NCI-H446 treated with DMSO at 0.1 percent for 48 hours (cell line): ENCODE measurements at regions not wholly inside any gene's neighbourhood (a gene's known extent, or its start where the extent isn't known, plus 50 kb on each side); places are given as distances from the start of the nearest gene placed in this dataset.

Experiments
- DNase-seq: peaks from one replicate; lab custom pipeline; 2025; lab: John Stamatoyannopoulos, UW

DNA sequence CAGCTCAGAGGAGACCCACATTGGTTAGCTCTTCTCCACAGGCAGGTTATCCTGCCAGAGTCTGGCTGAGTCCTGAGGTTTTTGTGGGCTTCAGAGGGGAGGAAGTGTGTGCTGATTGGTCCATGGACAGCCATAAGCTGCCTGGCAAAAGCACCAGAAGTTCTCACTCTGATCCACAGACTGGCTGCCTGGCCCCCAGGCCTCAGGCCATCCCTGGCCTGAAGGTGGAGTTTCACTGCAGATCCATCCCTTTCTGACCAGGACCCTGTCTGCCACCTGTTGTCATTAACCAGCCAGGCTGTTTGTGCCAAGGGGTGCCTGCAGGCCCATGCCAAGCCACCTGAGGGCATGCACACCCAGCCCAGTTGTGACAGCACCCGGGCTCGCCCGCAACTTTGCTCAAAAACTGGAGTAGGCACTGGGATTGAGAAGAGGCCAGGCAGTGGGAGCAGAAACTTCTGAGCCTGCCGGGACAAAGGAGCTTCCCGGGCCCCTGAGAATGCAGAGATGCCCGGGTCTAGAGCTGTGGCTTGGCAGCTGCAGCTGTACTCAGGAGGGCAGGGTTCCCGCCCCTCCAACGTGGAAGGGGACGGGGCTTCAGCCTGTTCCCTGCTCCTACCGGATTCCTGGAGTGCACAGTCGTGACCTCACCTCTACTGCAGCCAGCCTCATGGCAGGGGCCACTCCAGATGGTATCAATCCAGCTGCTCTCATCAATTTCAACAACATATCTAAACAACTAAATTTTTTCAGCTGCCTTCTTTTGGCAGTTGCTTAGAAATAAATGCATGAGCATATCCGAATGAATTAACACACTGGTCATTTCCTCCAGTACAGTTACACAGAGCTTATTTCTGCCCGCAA lies 1277.3 kb downstream of the SLC16A7 start:
- no peak for DNase-seq

DNA sequence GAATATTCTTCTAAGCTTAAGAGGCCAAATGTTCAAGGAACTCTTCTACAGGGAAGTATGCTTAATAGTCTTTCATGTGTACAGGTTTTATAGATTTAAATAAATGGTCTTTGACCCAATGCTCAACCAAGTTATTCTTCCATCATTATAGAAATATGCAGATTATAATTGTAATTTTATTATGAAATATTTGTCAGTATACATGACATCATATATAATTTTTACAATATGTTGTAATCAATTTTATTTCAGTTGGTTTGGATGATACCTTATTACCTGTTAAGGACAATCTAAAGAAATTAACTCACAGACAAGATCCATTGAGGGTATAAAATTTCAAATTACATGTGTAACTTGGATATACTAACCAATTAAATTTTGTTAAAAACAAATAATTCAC lies 1278.3 kb downstream of the SLC16A7 start:
- DNase-seq, result no peak

DNA sequence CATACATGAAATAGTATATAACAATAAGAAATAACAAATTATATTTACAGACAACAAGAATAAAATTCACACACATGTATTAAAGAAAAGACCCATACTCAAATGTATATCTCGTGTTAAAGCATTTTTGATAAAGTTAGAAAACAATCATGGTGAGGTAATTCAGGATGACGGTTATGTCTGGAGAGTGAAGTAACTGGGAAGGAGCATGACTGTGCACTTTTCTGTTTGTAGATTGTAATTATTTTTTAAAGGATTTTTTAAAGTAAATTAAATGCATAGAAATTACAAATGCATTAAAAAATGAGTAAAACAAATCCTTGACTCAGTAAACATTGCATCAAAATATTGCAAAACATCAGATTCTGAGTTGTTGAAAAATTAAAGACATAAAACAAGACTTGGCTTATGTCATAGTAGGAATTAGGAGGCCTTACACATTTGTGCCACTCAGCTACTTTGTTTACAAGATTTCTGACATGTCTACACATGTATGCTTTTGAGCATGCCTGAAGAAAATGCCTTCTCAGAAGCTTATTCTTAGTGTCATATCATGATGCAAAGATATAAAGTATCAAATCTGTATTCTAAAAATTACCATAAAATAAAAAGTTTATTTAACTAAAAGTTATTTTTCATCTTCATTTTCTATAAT lies 1325.1 kb downstream of the SLC16A7 start:
- no peak for DNase-seq

DNA sequence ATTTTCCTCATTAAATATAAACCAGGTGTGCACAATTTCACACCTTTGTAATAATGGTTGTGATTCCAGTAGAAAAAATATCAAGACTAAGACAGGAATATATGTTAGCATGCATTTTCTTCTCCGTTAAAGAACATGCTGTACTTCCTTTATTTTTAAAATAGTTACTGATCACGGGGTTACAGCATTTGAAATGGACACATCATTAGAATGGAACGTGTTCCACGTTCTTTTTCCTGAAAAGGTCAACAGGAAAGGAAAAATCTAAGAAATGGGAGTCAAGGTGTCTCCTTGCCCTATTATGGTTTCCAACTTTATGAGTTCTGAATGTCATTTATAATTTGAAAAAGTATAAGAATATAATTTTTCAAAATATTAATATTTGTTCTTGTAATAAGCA lies 1325.7 kb downstream of the SLC16A7 start:
- no peak for DNase-seq

DNA sequence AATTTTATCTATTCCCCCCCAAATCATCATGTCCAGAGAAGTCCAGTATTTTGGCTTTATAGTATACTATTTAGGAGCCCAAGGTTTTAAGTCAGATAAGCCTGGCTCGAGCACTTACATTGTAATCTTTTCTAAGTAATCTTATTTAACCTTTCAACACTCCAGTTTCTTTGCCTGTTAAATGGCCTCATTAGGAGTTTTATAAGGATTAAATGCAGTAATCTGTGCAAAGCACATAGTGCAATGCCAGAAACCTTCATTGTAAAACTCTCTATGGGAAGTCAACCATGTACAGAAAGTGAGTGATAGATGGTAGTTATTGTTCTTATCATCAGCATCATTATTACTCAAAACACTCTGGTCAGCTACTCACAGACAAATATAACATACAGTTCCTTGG lies 1330.4 kb downstream of the SLC16A7 start:
- DNase-seq, result no peak

DNA sequence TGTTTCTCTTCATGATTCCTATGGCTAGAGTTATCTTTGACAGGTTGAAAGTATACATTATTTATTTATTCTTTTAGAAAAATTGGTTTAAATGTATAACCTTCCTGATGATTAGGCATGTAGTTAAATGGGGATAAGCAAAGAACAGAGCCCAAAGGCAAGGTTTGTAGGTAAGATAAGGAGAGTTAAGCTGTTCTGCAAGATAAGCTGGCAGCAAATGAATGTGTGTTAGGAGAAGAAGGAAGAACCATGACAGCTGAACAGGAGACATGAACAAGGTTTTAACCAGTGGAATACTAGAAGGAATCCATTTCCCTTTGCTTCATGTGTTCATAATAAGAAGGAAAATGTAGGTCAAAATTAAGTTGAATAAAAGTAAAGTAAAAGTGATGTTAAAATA lies 1330.1 kb upstream of the USP15 start:
- no peak for DNase-seq

DNA sequence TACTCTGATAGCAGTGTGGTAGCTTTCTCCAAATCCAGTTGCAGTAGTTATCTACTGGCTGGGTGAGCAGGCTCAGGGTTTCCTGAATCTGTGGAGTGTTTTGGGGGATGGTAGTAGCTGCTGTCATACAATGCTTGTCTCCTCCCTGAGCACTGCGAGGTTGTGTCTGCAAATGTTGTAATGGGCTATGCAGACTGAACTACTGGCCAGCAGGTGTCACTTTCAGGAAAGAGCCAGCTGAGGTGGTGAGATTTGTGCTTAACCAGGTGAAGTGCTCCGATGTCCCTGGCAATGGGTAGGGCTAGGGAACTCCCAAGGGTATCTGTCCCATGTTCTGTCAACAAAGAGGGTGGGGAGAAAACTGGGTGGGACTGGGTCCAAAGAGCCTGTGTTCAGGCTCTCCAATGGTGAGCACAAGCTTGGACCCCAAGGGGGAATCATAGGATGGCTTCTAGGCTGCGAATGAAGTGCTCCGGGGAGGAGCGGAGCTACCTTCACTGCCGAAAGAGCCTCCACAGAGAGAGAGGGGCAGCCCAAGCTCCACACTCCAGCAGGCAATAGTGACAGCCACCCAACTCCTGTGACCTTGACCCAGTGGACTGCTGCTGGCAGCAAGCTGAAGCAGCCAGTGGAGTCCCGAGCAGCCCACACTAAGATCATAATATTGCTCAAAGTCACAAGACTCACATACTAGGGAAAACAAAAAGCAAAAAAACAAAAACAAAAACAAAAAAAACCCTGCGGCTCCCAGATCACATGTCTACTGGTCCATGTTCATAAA lies 1324.0 kb upstream of the USP15 start:
- no peak for DNase-seq

DNA sequence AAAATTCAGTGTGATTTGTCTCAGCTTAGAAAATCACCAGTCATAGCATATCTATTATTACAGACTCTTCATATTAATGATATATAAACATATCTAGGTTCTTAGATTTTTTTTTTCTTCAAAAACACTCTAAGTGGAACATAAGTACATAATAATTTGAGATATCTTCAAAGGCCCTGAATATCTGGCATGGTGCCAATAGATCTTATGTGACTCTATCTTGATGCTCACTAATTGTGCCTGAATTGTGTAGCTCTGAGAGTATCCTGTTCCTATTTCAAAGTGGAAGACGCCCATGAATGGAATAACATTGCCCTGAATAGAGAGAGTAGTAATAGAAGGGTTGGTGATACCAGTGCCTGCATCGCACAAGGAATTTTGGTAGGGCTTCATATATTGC lies 1312.7 kb upstream of the USP15 start:
- DNase-seq, result no peak

DNA sequence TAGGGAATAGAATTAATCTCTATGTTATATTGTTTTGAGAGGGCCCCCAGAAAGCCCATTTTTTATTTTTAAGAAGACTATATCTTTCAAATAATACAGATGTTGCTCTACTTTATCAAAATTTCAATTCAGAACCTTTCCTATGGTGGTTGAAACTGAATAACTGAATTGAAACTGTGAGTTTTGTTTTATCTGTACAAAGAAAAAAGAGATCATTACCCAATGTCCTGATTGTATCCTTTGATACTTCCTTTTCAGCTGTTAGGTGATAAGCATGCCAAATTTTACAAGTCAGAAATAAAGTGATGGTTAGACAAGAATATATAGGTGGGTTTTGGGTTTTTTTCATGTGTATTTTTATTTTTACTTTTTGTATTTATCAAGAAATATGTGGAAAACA lies 1293.1 kb upstream of the USP15 start:
- no peak for DNase-seq

DNA sequence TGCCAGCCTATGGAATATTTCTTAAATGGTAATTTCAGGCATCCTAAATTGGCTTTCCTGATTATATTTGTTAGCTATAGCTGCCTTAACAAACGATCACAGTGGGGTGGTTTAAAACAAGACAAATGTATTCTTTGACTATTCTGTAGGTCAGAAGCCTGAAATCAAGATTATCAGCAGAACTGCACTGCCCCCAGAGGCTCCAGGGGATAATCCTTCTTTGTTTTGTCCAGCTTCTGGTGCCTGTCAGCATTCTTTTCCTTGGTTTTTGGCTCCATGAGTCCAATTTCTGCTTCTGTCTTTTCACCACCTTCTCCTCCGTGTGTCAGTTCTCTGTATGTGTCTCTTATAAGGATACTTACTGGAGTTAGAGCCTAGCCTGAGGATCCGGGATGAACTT lies 1282.2 kb upstream of the USP15 start:
- DNase-seq, result no peak

DNA sequence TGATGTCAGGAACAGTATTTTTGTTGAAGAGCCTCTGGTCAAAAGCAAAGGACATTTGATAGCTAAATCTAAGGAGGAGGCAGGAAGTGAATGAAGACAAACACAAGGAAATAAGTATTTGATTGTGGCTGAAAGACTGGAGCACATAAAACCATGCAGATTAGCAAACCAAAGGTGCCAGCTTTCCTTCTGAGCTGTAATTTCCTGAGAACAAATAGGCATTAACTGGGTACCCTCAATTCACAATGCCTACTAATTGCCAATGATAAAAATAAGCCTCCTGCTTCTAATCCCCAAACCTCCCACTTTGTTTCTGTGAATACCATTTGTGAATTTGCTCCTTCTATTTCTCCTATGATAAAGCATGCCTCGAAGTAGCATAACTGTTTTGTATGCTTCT lies 1279.6 kb upstream of the USP15 start:
- no peak for DNase-seq

DNA sequence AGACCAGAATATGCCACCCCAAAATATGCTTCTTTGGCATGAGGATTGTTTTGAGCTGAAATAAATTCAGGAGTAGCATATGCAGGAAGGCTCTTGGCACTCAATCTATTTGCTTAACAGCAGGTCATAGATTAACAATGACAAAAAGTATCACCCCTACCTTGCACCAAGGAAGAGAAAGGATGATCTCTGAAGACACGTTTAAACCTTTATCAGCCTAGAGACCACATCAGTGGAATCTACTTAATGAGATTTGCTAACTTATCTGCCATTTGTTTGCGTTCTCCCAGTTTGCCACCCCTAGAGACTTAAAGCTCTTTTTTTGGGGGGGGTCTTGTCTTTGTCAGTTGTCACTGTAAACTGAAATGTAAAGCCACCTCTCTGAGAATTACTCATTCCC lies 1278.7 kb upstream of the USP15 start:
- DNase-seq, result no peak

DNA sequence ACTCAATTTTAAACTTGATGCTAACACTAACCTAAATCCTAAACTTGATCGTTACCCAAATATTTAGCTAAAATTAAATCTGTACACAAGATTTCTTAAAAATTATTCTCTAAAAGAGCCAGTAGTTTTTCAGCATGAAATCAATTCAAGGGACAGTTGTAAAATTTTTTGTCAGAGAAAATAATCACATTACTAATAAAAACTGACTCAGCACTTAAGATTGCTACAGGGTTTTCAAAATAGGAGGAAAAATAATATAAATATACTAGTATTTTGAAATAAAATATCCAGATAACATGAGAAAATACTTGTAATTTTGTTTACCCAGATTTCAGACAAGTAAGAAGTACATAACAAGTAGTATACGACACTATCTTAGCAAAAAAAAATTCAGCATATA lies 1268.1 kb upstream of the USP15 start:
- no peak for DNase-seq

DNA sequence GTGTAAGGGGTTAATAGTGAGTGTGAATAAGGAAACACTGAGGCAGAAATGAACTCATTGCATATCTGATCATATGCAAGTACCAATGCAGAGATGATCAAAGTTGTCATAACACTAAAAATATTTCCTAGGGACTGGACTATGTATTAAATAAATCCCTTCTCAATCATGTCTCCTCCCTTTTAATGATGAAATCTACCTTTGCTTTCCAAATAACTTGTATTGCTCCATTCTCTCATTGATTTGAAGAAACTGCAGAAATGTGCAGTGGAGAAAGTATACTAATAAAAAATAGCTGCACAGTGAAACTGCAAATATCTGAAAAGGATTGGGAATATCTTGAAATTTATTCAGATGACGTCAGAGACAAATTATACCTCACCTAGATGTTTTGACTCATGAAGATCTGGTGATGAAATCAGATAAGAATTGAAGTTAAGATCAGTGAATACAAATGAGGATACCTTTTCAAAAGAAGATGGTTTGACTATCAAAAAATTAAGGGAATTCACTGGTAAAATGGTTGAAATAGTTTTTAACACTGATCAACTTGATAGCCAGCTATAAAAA lies 1264.9 kb upstream of the USP15 start:
- no peak for DNase-seq

DNA sequence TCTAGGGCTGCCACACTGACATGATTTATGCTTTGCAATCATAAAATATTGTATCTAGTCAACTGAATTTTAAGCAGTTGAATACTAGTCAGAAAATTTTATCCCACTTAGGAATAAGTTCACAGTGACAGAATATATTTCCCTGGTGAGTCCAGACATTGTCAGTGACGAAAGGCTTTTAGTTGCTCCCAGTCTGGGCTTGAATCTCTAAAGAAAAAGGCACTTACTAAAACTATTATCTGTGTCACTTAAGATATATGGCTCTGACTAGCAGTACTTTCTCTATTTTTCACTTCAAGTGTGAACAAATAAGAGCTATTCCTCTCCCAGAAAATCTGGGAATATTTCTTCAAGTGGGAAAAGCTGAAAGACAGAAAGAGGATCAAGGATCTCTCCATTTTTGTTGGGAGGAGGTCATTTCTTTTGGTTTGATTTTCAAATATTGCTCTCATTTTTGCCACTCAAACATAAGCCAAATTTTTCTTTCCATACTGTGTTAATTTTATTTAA lies 1262.3 kb upstream of the USP15 start:
- no peak for DNase-seq

DNA sequence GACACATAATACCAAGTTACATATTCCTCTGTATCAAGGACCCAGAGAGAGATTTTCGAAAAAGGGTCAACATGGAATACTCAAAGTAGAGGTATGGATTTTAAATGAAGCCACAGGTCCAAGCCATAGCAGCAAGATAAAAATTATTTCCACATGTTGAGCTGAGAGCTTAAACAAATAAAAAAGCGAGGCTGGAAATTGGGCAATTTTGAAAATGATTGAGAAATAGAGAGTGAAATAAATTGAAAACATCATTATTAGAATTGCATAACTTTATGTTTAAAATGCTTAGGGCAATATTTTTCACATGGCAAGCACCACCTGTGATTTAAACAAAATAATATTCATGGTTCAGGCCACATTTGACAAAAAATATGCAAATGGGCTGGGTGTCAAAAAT lies 1251.0 kb upstream of the USP15 start:
- DNase-seq, result no peak

DNA sequence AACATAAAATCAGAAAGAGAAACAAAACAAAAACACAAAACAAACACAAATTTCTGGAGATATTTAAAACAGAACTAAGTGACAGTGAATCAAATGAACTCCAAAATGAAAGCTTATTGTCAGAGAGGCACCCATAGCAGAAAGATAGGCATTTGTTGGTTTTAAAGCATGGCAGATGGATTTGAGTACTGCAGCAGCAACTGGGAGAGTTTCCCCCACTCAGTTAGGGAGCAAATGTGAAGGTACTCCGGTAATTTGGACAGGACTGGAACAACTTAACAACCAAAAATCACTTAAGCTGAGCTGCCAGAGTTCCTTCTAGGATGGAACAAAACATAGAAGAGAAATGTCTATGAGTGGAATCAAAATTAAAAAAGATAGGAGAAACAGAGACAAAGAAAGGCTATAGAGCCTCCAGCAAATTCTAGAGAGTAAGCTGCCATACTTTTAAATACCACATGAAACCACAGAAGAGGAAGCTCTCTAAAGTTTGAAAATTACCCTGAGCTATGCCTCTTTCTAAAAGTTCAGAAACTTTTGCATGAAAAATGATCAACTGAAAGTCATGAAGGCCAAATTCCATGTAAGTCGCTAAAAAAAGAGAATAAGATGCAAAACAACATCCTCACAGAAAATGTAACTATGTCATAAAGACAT lies 1248.3 kb upstream of the USP15 start:
- no peak for DNase-seq

DNA sequence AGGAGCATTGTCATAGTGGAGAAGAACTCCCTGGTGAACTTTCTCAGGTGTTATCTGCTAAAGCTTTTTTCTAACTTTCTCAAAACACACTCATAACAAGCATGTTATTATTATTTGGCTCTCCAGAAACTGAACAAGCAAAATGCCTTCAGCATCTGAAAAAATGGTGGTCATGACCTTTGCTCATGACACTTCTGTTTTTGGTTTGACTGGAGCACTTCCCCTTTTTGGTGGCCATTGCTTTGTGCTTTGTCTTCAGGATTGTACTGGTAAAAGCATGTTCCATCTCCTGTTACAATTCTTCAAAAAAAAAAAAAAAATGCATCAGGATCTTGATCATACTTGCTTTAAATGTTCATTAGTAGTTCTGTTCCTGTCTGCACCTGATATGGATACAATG lies 1241.6 kb upstream of the USP15 start:
- DNase-seq, result no peak

DNA sequence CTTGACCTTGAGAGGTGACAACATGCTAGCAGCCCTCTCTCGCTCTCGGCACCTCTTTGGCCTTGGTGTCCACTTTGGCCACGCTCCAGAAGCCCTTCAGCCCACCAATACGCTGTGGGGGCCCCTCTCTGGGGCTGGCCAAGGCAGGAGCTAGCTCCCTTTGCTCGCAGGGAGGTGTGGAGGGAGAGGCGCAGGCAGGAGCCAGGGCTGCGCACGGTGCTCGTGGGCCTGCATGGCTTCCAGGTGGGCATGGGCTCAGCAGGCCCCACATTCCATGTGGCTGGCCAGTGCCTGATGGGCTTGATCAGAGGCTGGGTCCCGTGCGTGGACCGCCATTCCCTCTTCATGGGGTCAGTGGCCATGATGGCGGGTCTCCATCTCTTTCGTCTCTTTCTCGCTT lies 1237.0 kb upstream of the USP15 start:
- no peak for DNase-seq

DNA sequence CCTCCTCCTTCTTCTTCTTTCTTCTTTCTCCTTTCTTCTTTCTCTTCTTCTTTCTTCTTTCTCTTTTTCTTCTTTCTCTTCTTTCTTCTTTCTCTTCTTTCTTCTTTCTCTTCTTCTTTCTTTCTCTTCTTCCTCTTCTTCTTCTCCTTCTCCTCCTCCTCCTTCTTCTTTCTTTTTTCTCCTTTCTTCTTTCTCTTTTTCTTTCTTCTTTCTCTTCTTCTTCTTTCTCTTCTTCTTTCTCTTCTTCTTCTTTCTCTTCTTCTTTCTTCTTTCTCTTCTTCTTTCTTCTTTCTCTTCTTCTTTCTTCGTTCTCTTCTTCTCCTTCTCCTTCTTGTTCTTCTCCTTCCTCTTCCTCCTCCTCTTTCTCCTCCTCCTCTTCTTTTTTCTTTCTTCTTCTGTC lies 1230.7 kb upstream of the USP15 start:
- DNase-seq, result no peak

DNA sequence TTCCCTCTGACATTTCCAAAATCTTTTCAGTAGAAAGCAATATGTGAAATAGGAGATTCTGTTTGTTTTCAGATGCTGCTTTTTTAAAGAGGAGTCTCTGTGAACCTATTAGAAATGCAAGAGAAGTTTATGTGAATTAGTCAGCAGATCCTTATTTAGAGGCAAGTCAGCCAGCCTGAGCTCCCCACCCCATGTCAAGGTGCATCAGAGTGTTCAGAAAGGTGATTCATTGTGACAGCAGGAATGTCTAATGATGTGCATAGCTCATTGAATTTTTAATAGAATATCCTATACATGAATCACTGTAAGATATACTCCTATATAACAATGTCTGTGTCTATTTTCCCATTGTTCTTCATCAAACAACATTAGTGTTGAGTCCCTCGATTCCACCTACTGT lies 1222.4 kb upstream of the USP15 start:
- no peak for DNase-seq

DNA sequence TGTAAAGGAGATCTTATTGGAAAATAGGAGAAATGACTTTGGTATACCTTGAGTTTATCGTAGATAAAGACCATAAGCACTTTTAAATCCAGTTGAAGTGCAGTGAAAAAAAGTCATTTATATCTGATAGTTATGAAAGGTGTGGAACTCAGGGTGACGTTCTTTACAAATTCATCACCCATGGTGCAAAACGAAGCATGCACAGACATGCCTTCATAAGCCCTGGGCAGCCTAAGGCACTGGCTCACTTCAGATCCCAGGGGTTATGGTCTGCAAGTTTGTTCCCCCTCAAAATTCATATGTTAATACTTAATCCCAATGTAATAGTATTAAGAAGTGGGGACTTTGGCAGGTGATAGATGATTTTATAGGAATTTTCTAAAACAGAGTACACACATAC lies 1216.4 kb upstream of the USP15 start:
- no peak for DNase-seq
